ENCODE measurements at regions not wholly inside any gene's neighbourhood (a gene's known extent, or its start where the extent isn't known, plus 50 kb on each side); places are given as distances from the start of the nearest gene placed in this dataset.

DNA sequence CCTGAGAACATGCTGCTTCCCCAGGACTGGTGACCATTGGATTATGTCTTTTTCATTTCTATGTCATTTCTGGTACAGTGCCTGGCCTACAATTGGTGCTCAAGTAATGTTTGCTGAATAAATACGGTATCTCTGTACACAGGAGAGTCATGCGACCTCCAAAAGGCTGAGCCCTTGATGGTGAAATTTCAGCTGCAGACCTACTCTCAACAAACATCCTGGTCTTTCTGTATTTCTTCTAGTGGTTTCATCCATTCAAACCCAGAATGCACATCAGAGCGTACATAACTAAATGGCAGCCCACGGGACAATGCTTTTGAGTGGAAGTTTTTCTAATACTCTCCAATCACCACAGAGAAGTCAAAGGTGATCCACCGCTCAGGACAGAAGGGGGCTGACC lies 62.6 kb upstream of the RPS23 start:
- no peak for ATAC-seq
- Mint-ChIP-seq H3K27ac (no peak overlapping the region), H3K4me3 (no peak overlapping the region), H3K36me3 (ENCODE audit: low read depth) (no peaks in the 10 kb centered on the region), H3K27me3 (ENCODE audit: low read depth) (peaks cover 16% of the 10 kb centered on the region), H3K4me1 (ENCODE audit: low read depth) (peaks cover 15% of the 10 kb centered on the region), H3K9me3 (ENCODE audit: insufficient read depth) (no peaks in the 10 kb centered on the region)
- no peak for DNase-seq
- CTCF ChIA-PET, result no interaction called here
- POLR2A ChIA-PET, result interaction anchor here (1.0 kb wide), 1 partner anchor 9 kb away, joined by 3 read pairs; no protein-coding TSS in a partner anchor

DNA sequence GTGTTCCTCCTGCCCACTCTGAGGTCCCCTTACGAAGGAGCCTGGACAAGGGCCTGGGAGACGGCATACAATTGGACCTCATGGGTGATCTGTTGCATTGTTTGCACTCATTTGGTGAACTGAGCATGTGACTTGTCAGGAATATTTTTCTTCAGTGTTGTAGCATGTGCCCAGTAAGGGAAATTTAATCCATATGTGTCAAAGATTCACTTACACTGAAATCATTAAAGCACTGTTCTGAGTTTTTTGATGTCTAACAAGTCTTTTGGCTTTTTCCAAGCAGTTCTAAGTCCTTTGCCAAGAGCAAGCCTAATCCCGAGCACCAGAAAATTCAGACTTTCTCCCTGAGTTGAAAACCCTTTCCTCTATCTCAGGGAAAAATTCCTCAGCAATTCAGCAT lies 61.6 kb upstream of the RPS23 start:
- no peaks in the 10 kb centered on the region for H3K36me3 Mint-ChIP-seq (ENCODE audit: low read depth)
- ChIA-PET CTCF (no interaction called here), POLR2A (interaction anchor here (1.0 kb wide), 1 partner anchor 8 kb away, joined by 3 read pairs; no protein-coding TSS in a partner anchor)
- H3K27me3 Mint-ChIP-seq (ENCODE audit: low read depth), result peaks cover 16% of the 10 kb centered on the region
- H3K9me3 Mint-ChIP-seq (ENCODE audit: insufficient read depth), result no peaks in the 10 kb centered on the region
- H3K27ac Mint-ChIP-seq, result no peak overlapping the region
- no peak for ATAC-seq
- peaks cover 15% of the 10 kb centered on the region for H3K4me1 Mint-ChIP-seq (ENCODE audit: low read depth)
- no peak overlapping the region for H3K4me3 Mint-ChIP-seq
- no peak for DNase-seq

GRCh38 chr5:82338771-82339373 lies 60.7 kb upstream of the RPS23 start:
- Mint-ChIP-seq H3K9me3 (ENCODE audit: insufficient read depth) (no peaks in the 10 kb centered on the region), H3K4me1 (ENCODE audit: low read depth) (peaks cover 15% of the 10 kb centered on the region), H3K4me3 (no peak overlapping the region), H3K36me3 (ENCODE audit: low read depth) (no peaks in the 10 kb centered on the region), H3K27ac (no peak overlapping the region), H3K27me3 (ENCODE audit: low read depth) (peaks cover 15% of the 10 kb centered on the region)
- ATAC-seq (no peak), DNase-seq (no peak)
- ChIA-PET POLR2A (no interaction called here), CTCF (no interaction called here)

DNA sequence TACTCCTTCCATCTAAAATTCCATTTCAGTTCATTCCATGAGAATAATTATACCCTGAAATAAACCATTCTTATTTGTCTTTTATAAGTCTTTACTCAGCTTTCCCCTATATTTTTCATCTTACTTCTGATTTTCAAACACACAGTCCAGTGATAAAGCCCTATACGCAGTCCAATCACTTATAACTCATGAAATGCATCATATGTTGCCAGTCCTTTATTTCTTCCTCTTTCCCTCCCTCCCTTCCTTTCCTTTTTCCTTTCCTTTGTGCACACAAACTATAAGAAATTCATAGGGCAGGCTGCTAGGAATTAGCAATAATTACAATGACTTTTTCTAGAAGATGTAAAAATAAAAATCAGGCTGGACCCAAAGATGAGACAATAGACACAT lies 58.8 kb upstream of the RPS23 start:
- peaks cover 13% of the 10 kb centered on the region for H3K27me3 Mint-ChIP-seq (ENCODE audit: low read depth)
- POLR2A ChIA-PET, result no interaction called here
- peaks cover 15% of the 10 kb centered on the region for H3K4me1 Mint-ChIP-seq (ENCODE audit: low read depth)
- ATAC-seq (no peak), DNase-seq (no peak)
- no peak overlapping the region for H3K27ac Mint-ChIP-seq
- CTCF ChIA-PET, result interaction anchor here (1.2 kb wide), 1 partner anchor 24 kb away, joined by 3 read pairs; no protein-coding TSS in a partner anchor
- no peaks in the 10 kb centered on the region for H3K9me3 Mint-ChIP-seq (ENCODE audit: insufficient read depth)
- no peak overlapping the region for H3K4me3 Mint-ChIP-seq
- H3K36me3 Mint-ChIP-seq (ENCODE audit: low read depth), result no peaks in the 10 kb centered on the region

GRCh38 chr5:82336226-82336958 lies 58.2 kb upstream of the RPS23 start:
- POLR2A ChIA-PET, result no interaction called here
- no peak for ATAC-seq
- DNase-seq, result no peak
- H3K9me3 Mint-ChIP-seq (ENCODE audit: insufficient read depth), result no peaks in the 10 kb centered on the region
- H3K4me1 Mint-ChIP-seq (ENCODE audit: low read depth), result peaks cover 10% of the 10 kb centered on the region
- H3K27me3 Mint-ChIP-seq (ENCODE audit: low read depth), result peaks cover 13% of the 10 kb centered on the region
- no peak overlapping the region for H3K27ac Mint-ChIP-seq
- H3K36me3 Mint-ChIP-seq (ENCODE audit: low read depth), result no peaks in the 10 kb centered on the region
- CTCF ChIA-PET, result interaction anchor here (1.2 to 1.8 kb wide), 2 partner anchors 14 to 23 kb away, joined by 3 to 6 read pairs; no protein-coding TSS in a partner anchor
- H3K4me3 Mint-ChIP-seq, result no peak overlapping the region

GRCh38 chr5:82335806-82336205 lies 57.7 kb upstream of the RPS23 start:
- Mint-ChIP-seq H3K27ac (no peak overlapping the region), H3K27me3 (ENCODE audit: low read depth) (peaks cover 12% of the 10 kb centered on the region), H3K36me3 (ENCODE audit: low read depth) (no peaks in the 10 kb centered on the region), H3K9me3 (ENCODE audit: insufficient read depth) (no peaks in the 10 kb centered on the region), H3K4me3 (no peak overlapping the region), H3K4me1 (ENCODE audit: low read depth) (peaks cover 4% of the 10 kb centered on the region)
- no peak for DNase-seq
- CTCF ChIA-PET, result interaction anchor here (1.2 to 1.8 kb wide), 2 partner anchors 15 to 23 kb away, joined by 3 to 6 read pairs; no protein-coding TSS in a partner anchor
- POLR2A ChIA-PET, result no interaction called here
- no peak for ATAC-seq

DNA sequence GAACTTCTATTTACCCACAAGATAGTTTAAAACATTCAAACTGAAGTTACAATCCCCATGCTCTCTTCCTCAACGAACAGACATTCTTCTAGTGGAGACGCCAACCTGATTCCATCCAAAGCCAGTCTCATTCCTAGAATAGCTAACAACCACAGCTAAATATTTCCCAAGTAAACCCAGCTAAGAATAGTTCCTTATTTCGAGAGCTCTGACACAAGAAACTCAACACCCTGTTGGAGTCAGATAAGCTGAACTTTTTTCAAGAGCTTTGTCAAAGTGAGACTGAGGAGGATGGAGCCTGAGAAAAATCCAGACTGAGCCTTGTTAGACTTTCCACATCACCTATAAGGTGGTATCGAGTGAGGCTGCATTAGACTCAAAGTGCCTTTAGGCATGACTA lies 56.7 kb upstream of the RPS23 start:
- ChIA-PET POLR2A (no interaction called here), CTCF (interaction anchor here (0.6 to 1.8 kb wide), 2 partner anchors 16 to 1208 kb away, joined by 3 to 6 read pairs; no protein-coding TSS in a partner anchor)
- no peak for ATAC-seq
- Mint-ChIP-seq H3K27ac (no peak overlapping the region), H3K4me1 (ENCODE audit: low read depth) (no peaks in the 10 kb centered on the region), H3K9me3 (ENCODE audit: insufficient read depth) (no peaks in the 10 kb centered on the region), H3K27me3 (ENCODE audit: low read depth) (peaks cover 10% of the 10 kb centered on the region), H3K4me3 (no peak overlapping the region), H3K36me3 (ENCODE audit: low read depth) (no peaks in the 10 kb centered on the region)
- no peak for DNase-seq

GRCh38 chr5:82334085-82334692 lies 56.0 kb upstream of the RPS23 start:
- CTCF ChIA-PET, result interaction anchor here (0.7 to 1.2 kb wide), 2 partner anchors 17 to 22 kb away, joined by 3 read pairs; no protein-coding TSS in a partner anchor
- no peak overlapping the region for H3K4me3 Mint-ChIP-seq
- no peaks in the 10 kb centered on the region for H3K9me3 Mint-ChIP-seq (ENCODE audit: insufficient read depth)
- no peak for ATAC-seq
- no peaks in the 10 kb centered on the region for H3K4me1 Mint-ChIP-seq (ENCODE audit: low read depth)
- no peaks in the 10 kb centered on the region for H3K36me3 Mint-ChIP-seq (ENCODE audit: low read depth)
- POLR2A ChIA-PET, result interaction anchor here (0.6 kb wide), 1 partner anchor 18 kb away, joined by 3 read pairs; no protein-coding TSS in a partner anchor
- peaks cover 10% of the 10 kb centered on the region for H3K27me3 Mint-ChIP-seq (ENCODE audit: low read depth)
- no peak overlapping the region for H3K27ac Mint-ChIP-seq
- no peak for DNase-seq

- CTCF ChIA-PET, result interaction anchor here (1.2 kb wide), 1 partner anchor 18 kb away, joined by 3 read pairs; no protein-coding TSS in a partner anchor
These were observed 54.9 kb upstream of the RPS23 start for GRCh38 chr5:82332886-82333615.

GRCh38 chr5:82332064-82332855 lies 54.1 kb upstream of the RPS23 start:
- POLR2A ChIA-PET, result interaction anchor here (1.1 kb wide), 1 partner anchor 8 kb away, joined by 3 read pairs; no protein-coding TSS in a partner anchor
- CTCF ChIA-PET, result no interaction called here

More at GRCh38 chr5:82332886-82333615, 54.9 kb upstream of the RPS23 start:
- Mint-ChIP-seq H3K4me1 (ENCODE audit: low read depth) (no peaks in the 10 kb centered on the region), H3K27ac (no peak overlapping the region), H3K4me3 (no peak overlapping the region), H3K36me3 (ENCODE audit: low read depth) (no peaks in the 10 kb centered on the region), H3K9me3 (ENCODE audit: insufficient read depth) (no peaks in the 10 kb centered on the region), H3K27me3 (ENCODE audit: low read depth) (peaks cover 10% of the 10 kb centered on the region)
- ATAC-seq (no peak), DNase-seq (no peak)
- POLR2A ChIA-PET, result no interaction called here

DNA sequence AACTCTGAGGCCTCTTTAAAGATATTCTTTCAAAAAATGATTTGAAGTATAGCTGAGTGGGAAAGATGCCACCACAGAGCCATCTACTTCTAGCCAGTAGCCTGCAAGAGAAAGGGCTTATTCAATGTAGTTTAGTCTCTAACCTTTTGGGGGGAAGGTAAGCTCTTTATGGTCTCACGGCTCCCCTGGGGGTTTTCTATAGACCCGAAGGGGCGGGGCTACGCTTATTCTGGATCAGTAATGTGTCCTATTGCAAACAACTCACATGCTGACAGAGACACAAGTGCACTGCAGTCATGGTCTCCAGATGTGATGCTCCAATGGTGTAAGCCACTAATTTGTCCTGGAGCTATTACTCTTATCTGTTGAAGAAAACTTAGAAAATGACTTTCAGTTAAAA lies 53.4 kb upstream of the RPS23 start:
- DNase-seq (no peak), ATAC-seq (no peak)
- Mint-ChIP-seq H3K27me3 (ENCODE audit: low read depth) (peaks cover 5% of the 10 kb centered on the region), H3K4me1 (ENCODE audit: low read depth) (no peaks in the 10 kb centered on the region), H3K9me3 (ENCODE audit: insufficient read depth) (no peaks in the 10 kb centered on the region), H3K4me3 (no peak overlapping the region), H3K27ac (no peak overlapping the region), H3K36me3 (ENCODE audit: low read depth) (no peaks in the 10 kb centered on the region)
- ChIA-PET CTCF (no interaction called here), POLR2A (interaction anchor here (1.1 kb wide), 1 partner anchor 9 kb away, joined by 3 read pairs; no protein-coding TSS in a partner anchor)

More at GRCh38 chr5:82332064-82332855, 54.1 kb upstream of the RPS23 start:
- peaks cover 9% of the 10 kb centered on the region for H3K27me3 Mint-ChIP-seq (ENCODE audit: low read depth)
- H3K9me3 Mint-ChIP-seq (ENCODE audit: insufficient read depth), result no peaks in the 10 kb centered on the region
- no peaks in the 10 kb centered on the region for H3K36me3 Mint-ChIP-seq (ENCODE audit: low read depth)
- DNase-seq (no peak), ATAC-seq (no peak)
- H3K4me3 Mint-ChIP-seq, result no peak overlapping the region
- H3K27ac Mint-ChIP-seq, result no peak overlapping the region
- no peaks in the 10 kb centered on the region for H3K4me1 Mint-ChIP-seq (ENCODE audit: low read depth)

Data from activated CD8-positive, alpha-beta T cell treated with anti-CD3 and anti-CD28 coated beads, Interleukin-2, amount 10 ng/mL, durations not matched to agents 7 days and 5 days (primary cell).